SH-SY5Y (cell line): ENCODE measurements at regions not wholly inside any gene's neighbourhood (a gene's known extent, or its start where the extent isn't known, plus 50 kb on each side); places are given as distances from the start of the nearest gene placed in this dataset.

Source experiments
- GATA2 ChIP-seq: IDR thresholded peaks from 2 replicates; pipeline ENCODE4 v1.6.1; 2011; ENCODE audit warnings: mild to moderate bottlenecking, low read depth, low read length
- GATA3 ChIP-seq: IDR thresholded peaks from 2 replicates; pipeline ENCODE4 v1.6.1; 2011; ENCODE audit warnings: low read depth, mild to moderate bottlenecking, low read length, moderate library complexity

GRCh38 chr3:14312375-14312774, 90.0 kb upstream of the SLC6A6 start:
- no peak for TF ChIP-seq GATA2
- TF ChIP-seq GATA3 = no peak
